Lower leg skin (tissue), 4 donors: ENCODE measurements at regions not wholly inside any gene's neighbourhood (a gene's known extent, or its start where the extent isn't known, plus 50 kb on each side); places are given as distances from the start of the nearest gene placed in this dataset.

Experiments
- DNase-seq, 2 donors: peaks; one replicate each; pipeline ENCODE4 v3.0.0-alpha.2; 2019; ENCODE audit warnings: low spot score in 2 of 2
- H3K4me3 ChIP-seq: fragments of 200-600 bp; sonication (generic); 2 replicates; pipeline ENCODE4 v1.5.1; 2017; ENCODE audit warnings: mild to moderate bottlenecking, low read depth; ENCODE audit not compliant: poor library complexity, severe bottlenecking
- CTCF ChIP-seq, 3 donors: fragments of 450-650 bp; IDR thresholded peaks; one replicate each; pipeline ENCODE4 v1.5.1; 2016; ENCODE audit warnings: antibody characterized with exemption in 3 of 3, mild to moderate bottlenecking in 3 of 3, moderate library complexity in 2 of 3
- POLR2A ChIP-seq, 2 donors: fragments of 450-650 bp; IDR thresholded peaks; one replicate each; pipeline ENCODE4 v1.6.1; 2016 to 2017; ENCODE audit warnings: antibody characterized with exemption in 2 of 2, mild to moderate bottlenecking in 1 of 2, moderate library complexity in 1 of 2
- WGBS, 2 donors: methylation state at CpG; one replicate each; pipeline ENCODE4 v1.1.5; 2018; 5-methylcytosine and 5-hydroxymethylcytosine counted together
- intact Hi-C: fragments of 100-400 bp; cut with DNase I; formaldehyde crosslinking; loops from one replicate; pipeline ENCODE4 v1.15.0; 2023; ENCODE audit warnings: low total_unique reads

DNA sequence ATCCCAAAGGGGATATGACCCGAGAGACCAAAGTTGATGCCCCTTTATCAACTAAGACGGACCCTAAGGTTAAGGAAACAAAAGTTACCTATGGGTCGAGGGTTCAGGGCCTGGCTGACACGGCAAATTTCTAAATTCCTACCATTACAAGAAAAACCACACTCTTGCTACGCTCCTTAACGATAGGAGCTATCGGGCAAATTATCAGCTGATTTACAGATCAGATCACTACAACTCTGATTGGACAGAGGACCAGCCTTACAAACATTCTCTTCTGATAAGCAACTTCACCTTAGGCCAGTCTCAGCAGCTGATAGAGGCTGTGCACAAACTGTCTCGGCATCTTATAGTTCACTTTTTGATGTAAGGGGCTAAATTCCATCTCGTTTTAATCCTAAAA is 117.9 kb downstream of the KCTD15 start:
- 78 to 85% methylated on average over 9 of the region's 9 CpGs for WGBS, 2 donors
- no peak for DNase-seq
- TF ChIP-seq POLR2A (IDR thresholded peaks at IDR 0.05) (no peak), CTCF (IDR thresholded peaks at IDR 0.05) (no peak)
- intact Hi-C loops = no loop called here
- no peak overlapping the region for H3K4me3 ChIP-seq

- H3K4me3 ChIP-seq = no peak overlapping the region
- WGBS, 2 donors = 80 to 88% methylated on average over 1 of the region's 1 CpG
- TF ChIP-seq POLR2A (IDR thresholded peaks at IDR 0.05) = no peak
- no peak for TF ChIP-seq CTCF (IDR thresholded peaks at IDR 0.05)
- intact Hi-C loops = no loop called here
- no peak for DNase-seq
Measured at GRCh38 chr19:33916792-33917191, 120.1 kb downstream of the KCTD15 start.

DNA sequence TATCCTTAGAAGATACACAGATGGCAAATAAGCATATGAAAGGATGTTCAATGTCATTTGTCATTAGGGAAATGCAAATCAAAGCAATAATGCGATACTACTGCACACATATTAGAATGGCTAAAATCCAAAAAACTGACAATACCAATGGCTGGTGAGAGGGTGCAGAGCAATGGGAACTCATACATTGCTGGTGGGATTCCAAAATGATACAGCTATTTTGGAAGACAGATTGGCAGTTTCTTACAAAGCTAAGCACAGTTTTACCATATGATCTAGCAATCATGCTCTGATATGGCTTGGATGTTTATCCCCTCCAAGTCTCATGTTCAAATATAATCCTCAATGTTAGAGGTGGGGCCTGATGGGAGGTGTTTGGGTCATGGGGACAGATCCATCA is 122.6 kb downstream of the KCTD15 start:
- WGBS, 2 donors = 91 to 92% methylated on average over 1 of the region's 1 CpG
- no peak overlapping the region for H3K4me3 ChIP-seq
- intact Hi-C loops = no loop called here
- TF ChIP-seq CTCF (IDR thresholded peaks at IDR 0.05) (no peak), POLR2A (IDR thresholded peaks at IDR 0.05) (no peak)
- no peak for DNase-seq

- no peak for TF ChIP-seq POLR2A (IDR thresholded peaks at IDR 0.05)
- TF ChIP-seq CTCF (IDR thresholded peaks at IDR 0.05) = no peak
- DNase-seq = no peak
- no peak overlapping the region for H3K4me3 ChIP-seq
- intact Hi-C loops = no loop called here
- 75 to 84% methylated on average over 3 of the region's 3 CpGs for WGBS, 2 donors
Measured at GRCh38 chr19:33921165-33921564, 124.5 kb downstream of the KCTD15 start.

DNA sequence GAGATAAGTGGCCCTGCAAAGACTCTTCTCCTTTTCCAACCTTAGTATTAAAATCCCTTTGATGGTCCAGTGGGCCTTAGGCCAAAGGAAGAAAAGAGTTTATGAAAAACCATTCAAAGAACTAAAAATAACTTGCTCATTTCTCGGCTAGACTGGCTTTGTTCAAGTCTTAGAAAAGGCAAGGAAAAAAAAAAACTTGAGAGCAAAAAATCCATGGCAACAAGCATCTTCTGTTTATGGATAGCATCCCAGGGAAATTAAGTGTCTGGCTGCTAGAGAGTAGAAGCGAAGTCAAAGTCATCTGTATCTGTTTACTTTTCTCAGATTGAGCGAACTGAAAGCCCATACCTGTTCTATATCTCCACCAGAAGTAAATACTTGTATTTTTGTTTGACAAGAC is 129.6 kb downstream of the KCTD15 start:
- intact Hi-C loops = no loop called here
- TF ChIP-seq CTCF (IDR thresholded peaks at IDR 0.05) (no peak), POLR2A (IDR thresholded peaks at IDR 0.05) (no peak)
- WGBS, 2 donors = 51 to 65% methylated on average over 3 of the region's 3 CpGs
- DNase-seq = no peak
- no peak overlapping the region for H3K4me3 ChIP-seq

GRCh38 chr19:33927789-33928457 is 131.3 kb downstream of the KCTD15 start:
- WGBS, 2 donors = 64 to 65% methylated on average over 5 of the region's 5 CpGs
- DNase-seq = no peak
- TF ChIP-seq POLR2A (IDR thresholded peaks at IDR 0.05) = no peak
- TF ChIP-seq CTCF (IDR thresholded peaks at IDR 0.05) = no peak
- H3K4me3 ChIP-seq = no peak overlapping the region
- intact Hi-C loops = no loop called here
